Activated naive CD8-positive, alpha-beta T cell treated with anti-CD3 and anti-CD28 coated beads, Interleukin-2, amount 50 U/mL, for 24 hours (primary cell): ENCODE measurements at regions not wholly inside any gene's neighbourhood (a gene's known extent, or its start where the extent isn't known, plus 50 kb on each side); places are given as distances from the start of the nearest gene placed in this dataset.
"Not testable (repeated sequence)": the region's sequence is repeated elsewhere in the genome, so short reads cannot be mapped to it uniquely, and the experiment has no call there.

Source experiments
- ATAC-seq: fragments of 150-1000 bp; cut with Tn5 transposase; one replicate; pipeline ENCODE4 v1.10.0; 2021
- DNase-seq: peaks from one replicate; pipeline ENCODE4 v3.0.0; 2021
- H3K27ac Mint-ChIP-seq: one replicate; pipeline ENCODE4 v1.8.0; 2021; ENCODE audit warnings: mild to moderate bottlenecking, mixed read lengths
- H3K27me3 Mint-ChIP-seq: one replicate; pipeline ENCODE4 v1.8.0; 2021; ENCODE audit warnings: mixed read lengths
- H3K36me3 Mint-ChIP-seq: one replicate; pipeline ENCODE4 v1.8.0; 2021; ENCODE audit warnings: low read depth, mixed read lengths
- H3K4me1 Mint-ChIP-seq: one replicate; pipeline ENCODE4 v1.8.0; 2021; ENCODE audit warnings: mixed read lengths
- H3K4me3 Mint-ChIP-seq: one replicate; pipeline ENCODE4 v1.8.0; 2021; ENCODE audit warnings: mild to moderate bottlenecking, moderate library complexity, mixed read lengths
- H3K9me3 Mint-ChIP-seq: one replicate; pipeline ENCODE4 v1.8.0; 2021; ENCODE audit warnings: mixed read lengths

GRCh38 chr3:8336456-8336855, 165.2 kb upstream of the LMCD1 start:
- Mint-ChIP-seq H3K4me3 (no peak overlapping the region), H3K4me1 (no peaks in the 10 kb centered on the region), H3K9me3 (peaks cover 5% of the 10 kb centered on the region), H3K36me3 (no peaks in the 10 kb centered on the region), H3K27ac (no peak overlapping the region), H3K27me3 (no peaks in the 10 kb centered on the region)
- DNase-seq (no peak), ATAC-seq (no peak)

- no peak for DNase-seq
- Mint-ChIP-seq H3K27me3 (no peaks in the 10 kb centered on the region), H3K4me1 (no peaks in the 10 kb centered on the region), H3K27ac (no peak overlapping the region), H3K4me3 (no peak overlapping the region), H3K9me3 (no peaks in the 10 kb centered on the region), H3K36me3 (no peaks in the 10 kb centered on the region)
- ATAC-seq = no peak
These were observed 163.2 kb upstream of the LMCD1 start for GRCh38 chr3:8338424-8338823.

GRCh38 chr3:8341821-8342247, 159.8 kb upstream of the LMCD1 start:
- no peaks in the 10 kb centered on the region for H3K27me3 Mint-ChIP-seq
- no peaks in the 10 kb centered on the region for H3K4me1 Mint-ChIP-seq
- no peak overlapping the region for H3K4me3 Mint-ChIP-seq

GRCh38 chr3:8343058-8343457, 158.6 kb upstream of the LMCD1 start:
- Mint-ChIP-seq H3K9me3 (peaks cover 31% of the 10 kb centered on the region), H3K4me3 (no peak overlapping the region), H3K27me3 (no peaks in the 10 kb centered on the region), H3K4me1 (no peaks in the 10 kb centered on the region), H3K36me3 (peaks cover 3% of the 10 kb centered on the region), H3K27ac (no peak overlapping the region)
- ATAC-seq (no peak), DNase-seq (no peak)

More at GRCh38 chr3:8341821-8342247, 159.8 kb upstream of the LMCD1 start:
- ATAC-seq = no peak
- Mint-ChIP-seq H3K27ac (no peak overlapping the region), H3K9me3 (peaks cover 28% of the 10 kb centered on the region), H3K36me3 (peaks cover 3% of the 10 kb centered on the region)
- no peak for DNase-seq

GRCh38 chr3:8345398-8345797, 156.2 kb upstream of the LMCD1 start:
- peaks cover 34% of the 10 kb centered on the region for H3K9me3 Mint-ChIP-seq
- ATAC-seq = no peak

GRCh38 chr3:8348076-8348475, 153.5 kb upstream of the LMCD1 start:
- H3K4me3 Mint-ChIP-seq = no peak overlapping the region
- H3K36me3 Mint-ChIP-seq = peaks cover 3% of the 10 kb centered on the region
- ATAC-seq (no peak), DNase-seq (no peak)
- no peak overlapping the region for H3K27ac Mint-ChIP-seq
- H3K4me1 Mint-ChIP-seq = peaks cover 3% of the 10 kb centered on the region
- H3K27me3 Mint-ChIP-seq = no peaks in the 10 kb centered on the region
- peaks cover 44% of the 10 kb centered on the region for H3K9me3 Mint-ChIP-seq

More at GRCh38 chr3:8345398-8345797, 156.2 kb upstream of the LMCD1 start:
- H3K36me3 Mint-ChIP-seq = peaks cover 3% of the 10 kb centered on the region
- H3K4me3 Mint-ChIP-seq = no peak overlapping the region
- no peaks in the 10 kb centered on the region for H3K4me1 Mint-ChIP-seq
- H3K27ac Mint-ChIP-seq = no peak overlapping the region
- H3K27me3 Mint-ChIP-seq = no peaks in the 10 kb centered on the region
- no peak for DNase-seq

- no peak overlapping the region for H3K4me3 Mint-ChIP-seq
- ATAC-seq (no peak), DNase-seq (no peak)
- H3K27me3 Mint-ChIP-seq = no peaks in the 10 kb centered on the region
- H3K9me3 Mint-ChIP-seq = peaks cover 14% of the 10 kb centered on the region
- peaks cover 23% of the 10 kb centered on the region for H3K4me1 Mint-ChIP-seq
- H3K27ac Mint-ChIP-seq = no peak overlapping the region
- H3K36me3 Mint-ChIP-seq = no peaks in the 10 kb centered on the region
These were observed 149.1 kb upstream of the LMCD1 start for GRCh38 chr3:8352475-8352874.

- peaks cover 28% of the 10 kb centered on the region for H3K4me1 Mint-ChIP-seq
- H3K36me3 Mint-ChIP-seq = no peaks in the 10 kb centered on the region
- peaks cover 21% of the 10 kb centered on the region for H3K9me3 Mint-ChIP-seq
- H3K27ac Mint-ChIP-seq = no peak overlapping the region
- DNase-seq = no peak
- H3K27me3 Mint-ChIP-seq = no peaks in the 10 kb centered on the region
- no peak overlapping the region for H3K4me3 Mint-ChIP-seq
- no peak for ATAC-seq
These were observed 148.3 kb upstream of the LMCD1 start for GRCh38 chr3:8353364-8353763.

- no peak overlapping the region for H3K4me3 Mint-ChIP-seq
- peaks cover 34% of the 10 kb centered on the region for H3K4me1 Mint-ChIP-seq
- H3K9me3 Mint-ChIP-seq = peaks cover 26% of the 10 kb centered on the region
- H3K27ac Mint-ChIP-seq = no peak overlapping the region
- no peak for ATAC-seq
- H3K27me3 Mint-ChIP-seq = no peaks in the 10 kb centered on the region
- DNase-seq = no peak
- H3K36me3 Mint-ChIP-seq = peaks cover 2% of the 10 kb centered on the region
These were observed 146.3 kb upstream of the LMCD1 start for GRCh38 chr3:8355346-8355745.

GRCh38 chr3:8356066-8356465, 145.6 kb upstream of the LMCD1 start:
- Mint-ChIP-seq H3K9me3 (peaks cover 29% of the 10 kb centered on the region), H3K4me1 (peaks cover 34% of the 10 kb centered on the region)
- not testable (repeated sequence) for DNase-seq, H3K27me3 Mint-ChIP-seq, H3K4me3 Mint-ChIP-seq, H3K36me3 Mint-ChIP-seq, ATAC-seq, H3K27ac Mint-ChIP-seq

GRCh38 chr3:8357859-8358258, 143.8 kb upstream of the LMCD1 start:
- peaks cover 35% of the 10 kb centered on the region for H3K4me1 Mint-ChIP-seq
- peaks cover 32% of the 10 kb centered on the region for H3K9me3 Mint-ChIP-seq
- no peak for ATAC-seq
- no peak for DNase-seq
- peaks cover 8% of the 10 kb centered on the region for H3K36me3 Mint-ChIP-seq
- no peak overlapping the region for H3K4me3 Mint-ChIP-seq
- peak overlapping the region; percentile 57 for H3K27ac Mint-ChIP-seq
- H3K27me3 Mint-ChIP-seq = no peaks in the 10 kb centered on the region

GRCh38 chr3:8359133-8359532, 142.5 kb upstream of the LMCD1 start:
- H3K27ac Mint-ChIP-seq = no peak overlapping the region

GRCh38 chr3:8363200-8363599, 138.4 kb upstream of the LMCD1 start:
- no peak for ATAC-seq
- Mint-ChIP-seq H3K4me1 (peaks cover 11% of the 10 kb centered on the region), H3K27ac (no peak overlapping the region), H3K27me3 (peaks cover 2% of the 10 kb centered on the region), H3K36me3 (peaks cover 8% of the 10 kb centered on the region), H3K9me3 (peaks cover 25% of the 10 kb centered on the region), H3K4me3 (no peak overlapping the region)
- DNase-seq = no peak

More at GRCh38 chr3:8359133-8359532, 142.5 kb upstream of the LMCD1 start:
- Mint-ChIP-seq H3K27me3 (no peaks in the 10 kb centered on the region), H3K4me1 (peaks cover 35% of the 10 kb centered on the region), H3K9me3 (peaks cover 32% of the 10 kb centered on the region), H3K4me3 (no peak overlapping the region), H3K36me3 (peaks cover 8% of the 10 kb centered on the region)
- ATAC-seq (no peak), DNase-seq (no peak)

GRCh38 chr3:8365541-8365940, 136.1 kb upstream of the LMCD1 start:
- Mint-ChIP-seq H3K4me1 (peaks cover 5% of the 10 kb centered on the region), H3K9me3 (peaks cover 15% of the 10 kb centered on the region), H3K27me3 (peaks cover 2% of the 10 kb centered on the region), H3K27ac (no peak overlapping the region), H3K4me3 (no peak overlapping the region), H3K36me3 (peaks cover 5% of the 10 kb centered on the region)
- DNase-seq (no peak), ATAC-seq (no peak)

- ATAC-seq = no peak
- peaks cover 1% of the 10 kb centered on the region for H3K36me3 Mint-ChIP-seq
- peaks cover 3% of the 10 kb centered on the region for H3K4me1 Mint-ChIP-seq
- no peak for DNase-seq
- H3K27ac Mint-ChIP-seq = no peak overlapping the region
- no peak overlapping the region for H3K4me3 Mint-ChIP-seq
- peaks cover 2% of the 10 kb centered on the region for H3K27me3 Mint-ChIP-seq
- peaks cover 7% of the 10 kb centered on the region for H3K9me3 Mint-ChIP-seq
These were observed 135.3 kb upstream of the LMCD1 start for GRCh38 chr3:8366219-8366810.

GRCh38 chr3:8368598-8368997, 133.0 kb upstream of the LMCD1 start:
- ATAC-seq = no peak
- Mint-ChIP-seq H3K4me3 (no peak overlapping the region), H3K9me3 (peaks cover 4% of the 10 kb centered on the region), H3K36me3 (peaks cover 4% of the 10 kb centered on the region), H3K4me1 (no peaks in the 10 kb centered on the region), H3K27me3 (peaks cover 2% of the 10 kb centered on the region), H3K27ac (no peak overlapping the region)
- DNase-seq = no peak
